ENCODE measurements at regions not wholly inside any gene's neighbourhood (a gene's known extent, or its start where the extent isn't known, plus 50 kb on each side); places are given as distances from the start of the nearest gene placed in this dataset.
"Not testable (repeated sequence)": the region's sequence is repeated elsewhere in the genome, so short reads cannot be mapped to it uniquely, and the experiment has no call there.

DNA sequence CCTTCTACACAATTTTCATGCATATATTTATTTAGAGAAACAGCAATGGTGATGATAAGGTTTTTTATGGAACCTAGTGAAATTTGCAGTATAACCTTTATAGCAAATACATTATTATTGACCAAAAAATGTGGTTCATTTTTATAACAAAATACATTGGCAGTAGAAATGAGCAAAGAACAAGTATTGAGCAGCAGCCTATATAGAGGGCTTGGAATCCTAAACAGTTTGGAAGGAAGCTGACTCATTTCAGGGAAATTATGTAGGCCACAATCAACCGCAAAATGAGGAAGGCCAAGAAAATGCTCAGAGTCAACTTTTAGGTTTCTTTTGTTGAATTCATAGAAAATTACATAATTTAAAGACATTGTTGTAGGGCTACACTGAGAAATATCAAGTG lies 238.5 kb downstream of the ANKRD30BL start:
- H2BK5ac ChIP-seq (ENCODE audit: low read depth, low read length, poor library complexity, severe bottlenecking); H3K18ac ChIP-seq (ENCODE audit: low read depth, low read length); H3K4me2 ChIP-seq (ENCODE audit: low read depth, low read length); H2BK20ac ChIP-seq (ENCODE audit: low read depth, low read length); ATAC-seq (ENCODE audit: low read depth); H4K5ac ChIP-seq (ENCODE audit: low read depth, low read length); H3K4me1 ChIP-seq (ENCODE audit: control insufficient read depth, insufficient read depth, low read length); H2AK9ac ChIP-seq (replicated peaks; ENCODE audit: low read depth, low read length, poor library complexity); H3K4me3 ChIP-seq (ENCODE audit: insufficient read depth, low read depth, low read length); BruUV-seq (replicated peaks); H3K23ac ChIP-seq (ENCODE audit: low read depth, low read length); H4K91ac ChIP-seq (ENCODE audit: insufficient read depth, low read depth, low read length); POLR2A ChIA-PET (ENCODE audit: unreplicated experiment); H3K27ac ChIP-seq (ENCODE audit: insufficient read depth, low read length); H3K56ac ChIP-seq (ENCODE audit: extremely low read depth, insufficient read depth, low read length); H3K4ac ChIP-seq (ENCODE audit: low read depth, low read length); H3K27me3 ChIP-seq (ENCODE audit: control insufficient read depth, insufficient read depth, low read length); H3K36me3 ChIP-seq (ENCODE audit: control insufficient read depth, insufficient read depth, low read length); H3K9ac ChIP-seq (ENCODE audit: low read depth, low read length); H3K9me1 ChIP-seq (ENCODE audit: insufficient read depth, low read length); H3K14ac ChIP-seq (replicated peaks; ENCODE audit: low read depth, low read length); intact Hi-C loops (cut with micrococcal nuclease); in situ Hi-C loops (cut with MboI; ENCODE audit: low sequenced_read_pairs); H4K8ac ChIP-seq (ENCODE audit: low read depth in 2 of 2, low read length in 2 of 2); H3K79me1 ChIP-seq (ENCODE audit: low read depth in 1 of 2, low read length in 2 of 2); H2BK15ac ChIP-seq (ENCODE audit: low read depth, low read length); H2AFZ ChIP-seq (replicated peaks; ENCODE audit: low read length, poor library complexity); DNase-seq; H4K20me1 ChIP-seq (ENCODE audit: insufficient read depth, low read length); H3K9me3 ChIP-seq (ENCODE audit: control insufficient read depth, insufficient read depth, low read length); H2BK120ac ChIP-seq (ENCODE audit: low read depth, low read length); H2AK5ac ChIP-seq (ENCODE audit: low read depth, low read length); CTCF ChIA-PET; dilution Hi-C loops (cut with HindIII; ENCODE audit: low sequenced_read_pairs, unreplicated experiment): not testable (repeated sequence)
- no CpG with 5 or more reads among the region's 1 CpG for WGBS, 2 experiments (ENCODE audit: extremely low coverage in 2 of 2, insufficient read length in 1 of 2)

- H2BK15ac ChIP-seq (ENCODE audit: low read depth, low read length); H2BK120ac ChIP-seq (ENCODE audit: low read depth, low read length); intact Hi-C loops (cut with micrococcal nuclease); H3K56ac ChIP-seq (ENCODE audit: extremely low read depth, insufficient read depth, low read length); H3K9me1 ChIP-seq (ENCODE audit: insufficient read depth, low read length); H3K27me3 ChIP-seq (ENCODE audit: control insufficient read depth, insufficient read depth, low read length); H3K9me3 ChIP-seq (ENCODE audit: control insufficient read depth, insufficient read depth, low read length); H3K4me1 ChIP-seq (ENCODE audit: control insufficient read depth, insufficient read depth, low read length); H2BK5ac ChIP-seq (ENCODE audit: low read depth, low read length, poor library complexity, severe bottlenecking); H3K9ac ChIP-seq (ENCODE audit: low read depth, low read length); H3K36me3 ChIP-seq (ENCODE audit: control insufficient read depth, insufficient read depth, low read length); H3K4me3 ChIP-seq (ENCODE audit: insufficient read depth, low read depth, low read length); POLR2A ChIA-PET (ENCODE audit: unreplicated experiment); H3K79me1 ChIP-seq (ENCODE audit: low read depth in 1 of 2, low read length in 2 of 2); BruUV-seq (replicated peaks); H2AK9ac ChIP-seq (replicated peaks; ENCODE audit: low read depth, low read length, poor library complexity); H3K4ac ChIP-seq (ENCODE audit: low read depth, low read length); H3K18ac ChIP-seq (ENCODE audit: low read depth, low read length); H3K14ac ChIP-seq (replicated peaks; ENCODE audit: low read depth, low read length); H3K23ac ChIP-seq (ENCODE audit: low read depth, low read length); H2AFZ ChIP-seq (replicated peaks; ENCODE audit: low read length, poor library complexity); H4K20me1 ChIP-seq (ENCODE audit: insufficient read depth, low read length); ATAC-seq (ENCODE audit: low read depth); H2AK5ac ChIP-seq (ENCODE audit: low read depth, low read length); dilution Hi-C loops (cut with HindIII; ENCODE audit: low sequenced_read_pairs, unreplicated experiment); H2BK20ac ChIP-seq (ENCODE audit: low read depth, low read length); H4K91ac ChIP-seq (ENCODE audit: insufficient read depth, low read depth, low read length); in situ Hi-C loops (cut with MboI; ENCODE audit: low sequenced_read_pairs); H4K8ac ChIP-seq (ENCODE audit: low read depth in 2 of 2, low read length in 2 of 2); H3K4me2 ChIP-seq (ENCODE audit: low read depth, low read length); CTCF ChIA-PET; H3K27ac ChIP-seq (ENCODE audit: insufficient read depth, low read length); H4K5ac ChIP-seq (ENCODE audit: low read depth, low read length): not testable (repeated sequence)
- peak; percentile 0 for DNase-seq
- WGBS, 2 experiments (ENCODE audit: extremely low coverage in 2 of 2, insufficient read length in 1 of 2) = no CpG with 5 or more reads among the region's 2 CpGs
Measured at GRCh38 chr2:131922854-131923253, 238.9 kb downstream of the ANKRD30BL start.

Measured in IMR-90 (cell line).